ENCODE measurements at regions not wholly inside any gene's neighbourhood (a gene's known extent, or its start where the extent isn't known, plus 50 kb on each side); places are given as distances from the start of the nearest gene placed in this dataset.

DNA sequence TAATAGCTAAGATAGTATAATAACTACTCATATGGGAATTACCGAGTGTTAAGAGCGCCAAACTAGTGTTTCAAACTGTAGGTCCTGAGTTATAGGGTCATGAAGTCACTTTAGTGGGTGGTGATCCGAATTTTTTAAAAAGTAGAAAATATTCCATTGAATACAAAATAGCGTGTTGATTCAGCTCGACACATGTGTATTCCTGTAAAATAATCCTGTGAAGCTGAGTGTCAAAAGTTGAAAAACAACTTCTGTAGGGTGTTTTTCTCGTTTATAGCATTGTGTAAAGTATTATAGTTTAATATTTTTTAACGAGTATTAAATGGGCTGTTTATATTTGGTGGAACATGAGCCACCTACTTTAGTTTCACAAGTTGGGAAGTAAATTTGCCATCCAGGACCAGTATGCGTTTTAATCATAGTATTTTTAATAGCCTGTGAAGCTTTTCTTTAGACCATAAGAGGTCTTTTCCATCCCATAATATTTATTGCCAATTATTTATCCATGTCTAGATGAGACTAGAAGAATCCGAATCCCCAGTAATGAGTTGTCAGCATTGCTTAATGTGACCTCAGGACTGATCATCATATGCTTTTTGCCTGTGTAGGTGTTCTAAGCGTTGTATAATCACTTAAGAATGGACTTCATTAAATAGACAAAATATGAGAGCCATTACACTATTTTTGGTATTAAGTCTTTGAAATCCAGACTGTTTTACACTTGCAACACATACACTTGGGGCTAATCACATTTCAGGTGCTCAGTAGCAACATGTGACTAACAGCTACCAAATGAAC lies 84.1 kb downstream of the PTPDC1 start:
- ATAC-seq: no peak
- peak overlapping the region; percentile 75 to 100 (median 100) for H3K27ac ChIP-seq
- H3K4me1 ChIP-seq: peaks cover 5 to 72% (median 28%) of the 10 kb centered on the region in 3 donors
- H3K27me3 ChIP-seq: no peaks in the 10 kb centered on the region
- H3K4me3 ChIP-seq: peak overlapping the region; percentile 61 to 93
- TF ChIP-seq, protein P1, sequence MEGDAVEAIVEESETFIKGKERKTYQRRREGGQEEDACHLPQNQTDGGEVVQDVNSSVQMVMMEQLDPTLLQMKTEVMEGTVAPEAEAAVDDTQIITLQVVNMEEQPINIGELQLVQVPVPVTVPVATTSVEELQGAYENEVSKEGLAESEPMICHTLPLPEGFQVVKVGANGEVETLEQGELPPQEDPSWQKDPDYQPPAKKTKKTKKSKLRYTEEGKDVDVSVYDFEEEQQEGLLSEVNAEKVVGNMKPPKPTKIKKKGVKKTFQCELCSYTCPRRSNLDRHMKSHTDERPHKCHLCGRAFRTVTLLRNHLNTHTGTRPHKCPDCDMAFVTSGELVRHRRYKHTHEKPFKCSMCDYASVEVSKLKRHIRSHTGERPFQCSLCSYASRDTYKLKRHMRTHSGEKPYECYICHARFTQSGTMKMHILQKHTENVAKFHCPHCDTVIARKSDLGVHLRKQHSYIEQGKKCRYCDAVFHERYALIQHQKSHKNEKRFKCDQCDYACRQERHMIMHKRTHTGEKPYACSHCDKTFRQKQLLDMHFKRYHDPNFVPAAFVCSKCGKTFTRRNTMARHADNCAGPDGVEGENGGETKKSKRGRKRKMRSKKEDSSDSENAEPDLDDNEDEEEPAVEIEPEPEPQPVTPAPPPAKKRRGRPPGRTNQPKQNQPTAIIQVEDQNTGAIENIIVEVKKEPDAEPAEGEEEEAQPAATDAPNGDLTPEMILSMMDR (IDR thresholded peaks at IDR 0.05): no peak
- no peak for TF ChIP-seq POLR2A (IDR thresholded peaks at IDR 0.05)
- TF ChIP-seq EP300 (IDR thresholded peaks at IDR 0.05): no peak
- no peak for TF ChIP-seq POLR2AphosphoS5 (IDR thresholded peaks at IDR 0.05)
- H3K9me3 ChIP-seq: no peaks in the 10 kb centered on the region
- WGBS, 2 donors (ENCODE audit: low coverage in 1 of 2): 9 to 12% methylated on average over 9 to 10 of the region's 10 CpGs
- no peaks in the 10 kb centered on the region for H3K36me3 ChIP-seq

DNA sequence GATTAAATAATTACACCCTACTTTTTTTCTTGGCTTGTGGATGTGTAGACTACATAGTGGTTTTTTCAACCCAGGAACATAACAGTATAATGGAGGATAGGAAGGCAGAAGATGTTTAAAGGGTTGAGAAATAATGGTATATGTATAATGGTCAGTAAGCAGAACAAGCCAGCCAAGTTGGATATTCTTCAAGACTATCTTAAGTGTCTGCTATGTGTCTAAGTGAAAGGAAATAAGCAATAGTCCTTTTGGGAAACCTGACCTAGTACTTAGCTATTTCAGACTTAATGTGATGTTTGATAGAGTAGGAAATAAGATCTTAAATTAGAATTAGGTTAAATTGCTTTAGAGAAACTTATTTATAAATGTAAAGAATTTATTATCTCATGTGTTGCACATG lies 85.7 kb downstream of the PTPDC1 start:
- Histone ChIP-seq H3K9me3 (no peaks in the 10 kb centered on the region), H3K4me1 (peaks cover 21 to 84% (median 39%) of the 10 kb centered on the region in 3 donors), H3K27ac (peak overlapping the region; percentile 52 to 100 (median 86)), H3K27me3 (no peaks in the 10 kb centered on the region), H3K4me3 (peak overlapping the region in 1 of 2 donors; percentile 93), H3K36me3 (no peaks in the 10 kb centered on the region)
- TF ChIP-seq POLR2AphosphoS5 (IDR thresholded peaks at IDR 0.05): peak; percentile 46
- TF ChIP-seq, protein P1 (IDR thresholded peaks at IDR 0.05): no peak
- ATAC-seq: no peak

DNA sequence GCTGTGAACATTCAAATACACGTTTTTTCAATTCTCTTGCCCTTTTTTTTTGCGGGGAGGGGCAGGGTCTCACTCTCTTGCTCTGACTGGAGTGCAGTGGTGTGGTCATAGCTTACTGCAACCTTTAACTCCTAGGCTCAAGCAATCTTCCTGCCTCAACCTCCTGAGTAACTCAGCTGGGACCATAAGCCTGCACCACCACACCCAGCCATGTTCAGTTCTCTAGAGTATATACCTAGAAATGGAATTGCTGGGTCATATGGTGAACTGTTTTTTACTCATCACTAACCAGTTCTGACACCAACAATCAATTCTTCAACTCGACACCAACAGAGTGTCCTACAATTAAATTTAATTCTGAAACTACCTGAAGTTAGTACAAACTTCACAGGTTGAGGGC lies 85.5 kb upstream of the ZNF169 start:
- no peaks in the 10 kb centered on the region for H3K27me3 ChIP-seq
- H3K36me3 ChIP-seq: peaks cover 5 to 22% of the 10 kb centered on the region in 2 donors
- TF ChIP-seq EP300 (IDR thresholded peaks at IDR 0.05) (no peak), POLR2A (IDR thresholded peaks at IDR 0.05) (no peak), POLR2AphosphoS5 (IDR thresholded peaks at IDR 0.05) (no peak)
- TF ChIP-seq, protein P1 (IDR thresholded peaks at IDR 0.05): no peak
- WGBS, 2 donors (ENCODE audit: low coverage in 1 of 2): 29 to 56% methylated on average over 2 to 3 of the region's 3 CpGs
- peak overlapping the region; percentile 47 to 100 (median 64) for H3K27ac ChIP-seq
- H3K9me3 ChIP-seq: no peaks in the 10 kb centered on the region
- ATAC-seq: no peak
- peaks cover 34 to 100% (median 52%) of the 10 kb centered on the region in 3 donors for H3K4me1 ChIP-seq
- H3K4me3 ChIP-seq: no peak overlapping the region

DNA sequence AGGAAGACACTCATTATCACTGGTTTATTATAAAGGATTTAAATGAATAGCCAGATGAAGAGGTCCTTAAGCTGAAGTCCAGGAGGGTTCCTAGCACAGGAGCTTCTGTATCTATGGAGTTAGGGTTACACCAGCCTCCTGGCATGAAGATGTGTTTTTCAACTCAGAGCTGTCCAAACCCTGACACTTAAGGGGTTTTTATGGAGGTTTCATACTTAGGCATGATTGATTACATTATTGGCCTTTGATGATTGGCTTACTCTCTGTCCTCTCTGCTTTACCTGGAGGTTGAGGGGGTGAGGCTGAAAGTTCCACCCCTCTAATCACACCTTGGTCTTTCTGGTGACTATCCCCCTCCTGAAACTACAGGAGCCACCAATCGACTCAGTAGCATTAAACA lies 84.9 kb upstream of the ZNF169 start:
- Histone ChIP-seq H3K36me3 (peaks cover 5 to 22% of the 10 kb centered on the region in 2 donors), H3K9me3 (no peaks in the 10 kb centered on the region), H3K27ac (peak overlapping the region; percentile 47 to 100 (median 64)), H3K27me3 (no peaks in the 10 kb centered on the region), H3K4me3 (no peak overlapping the region), H3K4me1 (peaks cover 34 to 100% (median 46%) of the 10 kb centered on the region in 3 donors)
- 22% methylated on average over 1 of the region's 1 CpG; no CpG with 5 or more reads in 1 of the 2 donors for WGBS, 2 donors (ENCODE audit: low coverage in 1 of 2)
- TF ChIP-seq POLR2A (IDR thresholded peaks at IDR 0.05): no peak
- TF ChIP-seq POLR2AphosphoS5 (IDR thresholded peaks at IDR 0.05): no peak
- TF ChIP-seq, protein P1 (IDR thresholded peaks at IDR 0.05): no peak
- ATAC-seq: no peak

DNA sequence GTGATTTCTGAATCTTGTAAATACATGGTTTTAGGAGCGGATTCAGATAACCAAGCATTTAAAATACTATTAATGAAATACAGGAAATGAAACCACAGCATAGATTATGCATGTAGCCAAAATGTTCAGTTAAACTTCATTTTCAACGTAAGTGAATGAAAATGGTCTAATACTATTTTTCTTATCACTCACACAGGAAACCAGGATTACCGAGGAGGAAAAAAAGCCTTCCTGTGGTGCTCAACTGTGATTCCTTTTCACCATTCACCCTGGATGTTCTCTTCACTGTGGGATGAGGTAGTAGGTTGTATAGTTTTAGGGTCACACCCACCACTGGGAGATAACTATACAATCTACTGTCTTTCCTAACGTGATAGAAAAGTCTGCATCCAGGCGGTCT lies 83.4 kb upstream of the ZNF169 start:
- Histone ChIP-seq H3K27me3 (no peaks in the 10 kb centered on the region), H3K4me1 (peaks cover 34 to 100% (median 43%) of the 10 kb centered on the region in 3 donors), H3K9me3 (no peaks in the 10 kb centered on the region), H3K27ac (peak overlapping the region in 1 of 4 donors; percentile 9), H3K36me3 (peaks cover 5 to 31% of the 10 kb centered on the region in 2 donors), H3K4me3 (no peak overlapping the region)
- no peak for ATAC-seq
- WGBS, 2 donors (ENCODE audit: low coverage in 1 of 2): 30 to 48% methylated on average over 5 of the region's 5 CpGs
- TF ChIP-seq POLR2AphosphoS5 (IDR thresholded peaks at IDR 0.05) (no peak), EP300 (IDR thresholded peaks at IDR 0.05) (no peak), POLR2A (IDR thresholded peaks at IDR 0.05) (no peak)
- TF ChIP-seq, protein P1 (IDR thresholded peaks at IDR 0.05): no peak
